Fibroblast of skin of back (primary cell): ENCODE measurements at regions not wholly inside any gene's neighbourhood (a gene's known extent, or its start where the extent isn't known, plus 50 kb on each side); places are given as distances from the start of the nearest gene placed in this dataset.
"Not testable (repeated sequence)": the region's sequence is repeated elsewhere in the genome, so short reads cannot be mapped to it uniquely, and the experiment has no call there.

Source experiments
- DNase-seq: peaks from one replicate; pipeline ENCODE4 v3.0.0-alpha.2; 2013

DNA sequence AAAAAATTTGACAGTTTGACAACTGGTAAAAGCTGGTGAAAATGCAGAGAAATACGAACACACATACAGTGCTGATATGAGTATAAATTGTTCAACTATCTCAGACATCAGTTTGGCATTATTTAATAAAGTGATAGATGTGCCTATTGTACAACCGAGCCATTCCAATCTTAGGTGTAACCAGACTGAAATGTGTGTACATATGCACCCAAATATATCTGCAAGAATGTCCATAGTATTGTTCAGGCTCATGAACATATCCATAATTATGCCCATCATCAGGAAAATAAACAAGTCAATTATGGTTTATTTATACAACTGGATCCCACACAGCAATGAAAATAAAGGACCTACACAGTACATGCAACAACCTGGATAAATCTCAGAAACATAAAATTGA lies 188.9 kb upstream of the DDX53 start:
- DNase-seq, result no peak

DNA sequence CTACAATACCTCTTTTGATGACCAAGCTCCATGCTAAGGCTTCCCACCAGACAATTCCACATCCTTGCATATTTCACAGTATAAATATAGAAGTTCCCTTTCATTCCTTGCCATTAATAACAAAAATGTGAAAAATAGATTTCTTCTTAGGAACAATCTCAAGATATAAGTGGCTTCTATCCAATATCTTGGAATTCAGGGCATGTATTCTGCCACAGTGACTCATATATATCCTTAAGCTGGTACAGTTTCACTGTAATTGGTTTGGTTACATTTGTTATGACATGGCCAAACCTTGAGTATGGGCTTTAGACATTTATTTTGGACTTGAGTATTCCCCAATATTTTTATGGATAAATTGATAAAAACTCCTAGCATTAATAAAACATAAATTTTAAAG lies 181.7 kb upstream of the DDX53 start:
- DNase-seq, result peak; percentile 68

DNA sequence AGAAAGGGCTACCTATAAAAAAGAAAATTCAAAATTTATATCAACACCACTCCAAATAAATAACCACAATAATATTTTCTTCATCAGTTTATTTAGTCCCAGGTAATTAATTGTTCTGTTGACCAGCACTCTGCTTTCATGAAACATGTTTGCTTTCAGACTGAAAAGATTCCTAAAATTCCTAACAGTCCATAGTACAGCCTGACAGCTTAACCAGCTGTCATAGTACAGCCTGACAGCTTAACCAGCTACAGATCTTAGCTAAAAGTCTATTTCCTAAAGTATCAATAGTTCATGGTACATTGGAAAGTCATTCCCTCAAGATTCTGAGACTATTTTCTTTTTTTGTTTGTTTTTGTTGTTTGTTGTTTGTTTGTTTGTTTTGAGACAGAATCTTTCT lies 144.1 kb upstream of the DDX53 start:
- no peak for DNase-seq

DNA sequence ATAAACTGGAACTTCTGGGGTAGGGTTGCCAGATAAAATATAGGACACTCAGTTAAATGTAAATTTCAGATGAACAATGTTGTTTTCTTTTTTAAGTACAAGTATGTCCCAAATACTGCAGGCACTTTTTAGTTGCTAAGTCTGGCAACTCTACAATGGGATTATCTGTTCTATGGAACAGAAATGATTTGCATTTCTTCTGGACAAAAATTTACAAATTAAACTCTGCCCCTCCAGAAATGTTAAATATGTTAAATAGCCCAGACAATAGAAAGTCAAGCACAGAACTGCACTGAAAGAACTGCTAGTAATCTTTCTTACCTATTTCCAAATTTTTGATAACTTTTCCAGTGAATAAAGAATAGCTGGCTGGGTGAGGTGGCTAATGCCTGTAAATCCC lies 140.1 kb upstream of the DDX53 start:
- DNase-seq, result no peak

DNA sequence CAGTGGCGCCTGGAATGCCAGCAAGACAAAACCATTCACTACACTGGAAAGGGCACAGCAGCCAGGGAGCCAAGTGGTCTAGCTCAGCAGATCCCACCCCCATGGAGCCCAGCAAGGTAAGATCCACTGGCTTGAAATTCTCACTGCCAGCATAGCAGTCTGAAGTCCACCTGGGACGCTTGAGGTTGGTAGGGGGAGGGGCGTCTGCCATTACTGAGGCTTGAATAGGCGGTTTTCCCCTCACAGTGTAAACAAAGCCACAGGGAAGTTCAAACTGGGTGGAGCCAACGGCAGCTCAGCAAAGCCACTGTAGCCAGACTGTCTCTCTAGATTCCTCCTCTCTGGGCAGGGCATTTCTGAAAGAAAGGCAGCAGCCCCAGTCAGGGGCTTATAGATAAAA lies 133.0 kb upstream of the DDX53 start:
- DNase-seq, result not testable (repeated sequence)

DNA sequence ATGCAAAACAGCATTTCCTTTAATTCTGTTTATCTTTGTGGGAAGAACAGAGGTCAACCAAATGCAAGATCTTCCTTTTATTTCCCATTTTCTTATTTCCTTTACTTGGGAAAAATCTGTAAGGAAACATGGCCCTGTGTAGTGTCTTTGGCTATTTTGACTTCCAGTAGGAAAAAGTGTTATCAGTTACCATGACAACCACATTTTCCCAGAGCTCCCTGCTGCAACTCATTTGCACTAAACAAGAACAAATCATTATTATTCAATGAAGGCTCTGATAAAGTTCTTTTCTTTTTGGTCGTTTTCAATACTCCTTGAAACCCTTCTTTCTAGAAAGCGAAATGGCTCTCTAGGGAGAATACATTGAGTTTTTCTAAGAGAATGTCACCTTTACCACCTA lies 117.2 kb upstream of the DDX53 start:
- no peak for DNase-seq

DNA sequence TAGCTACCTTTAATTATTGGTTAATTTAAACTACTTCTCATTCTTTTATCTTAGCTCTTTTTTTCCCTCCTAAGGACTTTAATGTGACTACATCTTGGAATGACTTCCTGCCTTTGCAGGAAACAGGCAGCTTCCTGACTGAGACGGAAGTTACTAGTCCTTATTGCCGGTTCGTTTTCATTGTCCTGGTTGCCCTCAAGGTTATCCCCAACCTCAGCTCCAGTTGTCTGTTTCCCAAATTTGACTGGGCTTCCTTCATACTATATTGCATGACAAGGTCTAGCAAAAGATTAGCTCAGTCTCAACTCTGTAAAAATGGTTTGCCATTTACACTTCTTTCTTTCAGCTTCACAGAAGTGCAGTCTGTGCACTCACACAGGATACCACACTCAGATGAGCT lies 109.9 kb upstream of the DDX53 start:
- DNase-seq, result no peak

DNA sequence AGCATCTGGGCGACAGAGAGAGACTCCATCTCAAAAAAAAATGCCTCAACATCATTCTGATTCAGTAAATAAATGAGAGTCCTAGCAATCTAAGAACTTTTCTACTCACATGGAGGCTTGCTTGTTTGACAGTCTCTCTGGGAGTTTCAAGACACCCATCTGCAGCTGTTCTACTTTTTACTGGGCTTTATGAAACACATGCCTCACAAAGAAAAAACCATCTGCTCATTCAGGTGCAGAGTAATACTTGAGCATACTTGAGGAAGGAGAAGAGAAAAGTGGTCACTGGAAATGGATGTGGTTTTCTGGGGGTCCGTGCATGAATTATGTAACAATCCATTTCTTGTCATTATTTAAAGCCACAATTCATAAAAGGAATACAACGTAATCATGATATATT lies 87.1 kb upstream of the DDX53 start:
- no peak for DNase-seq

DNA sequence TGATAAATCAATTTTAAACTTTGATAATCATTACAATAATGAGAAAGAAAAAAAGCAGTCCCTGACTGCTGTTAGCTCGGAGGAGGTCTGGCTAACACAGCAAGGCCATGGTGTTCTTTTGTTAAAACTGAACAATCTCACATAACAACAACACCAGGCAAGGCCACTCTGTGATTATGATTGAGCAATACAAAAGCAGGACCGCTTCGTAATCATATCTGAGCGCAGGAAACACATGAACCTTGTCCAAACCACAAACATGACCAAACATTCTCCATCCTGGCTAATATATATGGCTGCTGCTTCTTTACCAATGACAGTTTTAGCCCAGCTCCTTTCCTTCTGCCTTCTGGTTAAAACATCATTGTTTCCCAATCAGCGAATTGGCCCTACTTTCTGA lies 76.8 kb upstream of the DDX53 start:
- no peak for DNase-seq

DNA sequence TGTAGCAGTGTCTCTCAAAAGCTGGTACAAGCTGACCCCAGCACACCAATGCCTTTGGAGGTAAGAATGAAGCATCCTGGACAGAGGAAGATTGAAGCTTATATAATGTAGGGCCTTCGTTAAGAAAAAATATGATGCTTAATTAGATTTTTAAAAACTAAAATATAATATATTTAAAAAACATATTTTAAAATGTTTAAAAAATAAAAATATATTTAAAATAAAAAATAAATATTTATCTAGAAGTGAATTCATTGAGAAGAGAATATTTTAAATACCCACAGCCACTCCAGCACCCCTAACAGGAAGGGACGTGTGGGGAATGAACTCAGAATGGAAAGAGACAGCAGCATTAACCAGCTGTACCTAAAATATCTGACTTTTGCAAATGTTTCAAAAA lies 65.1 kb upstream of the DDX53 start:
- DNase-seq, result no peak

DNA sequence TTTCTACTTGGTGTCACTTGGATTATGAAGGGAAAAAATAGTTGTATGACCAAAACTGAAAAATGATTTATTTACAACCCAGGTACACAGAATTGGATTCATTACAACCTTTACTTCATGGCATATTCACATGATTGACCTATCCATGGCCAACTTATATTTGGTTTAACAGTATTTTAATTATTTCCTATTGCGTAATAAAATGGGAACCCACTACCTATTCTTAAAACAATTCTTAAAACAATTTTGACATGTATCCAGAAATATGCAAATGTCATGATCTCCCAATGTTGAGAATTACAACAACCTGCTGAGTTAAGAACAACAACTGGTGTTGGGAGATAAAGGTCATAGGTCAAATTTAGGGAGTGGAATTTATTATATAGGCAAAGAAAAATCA lies 54.8 kb upstream of the DDX53 start:
- DNase-seq, result no peak
